GM12878 (cell line): ENCODE measurements at regions not wholly inside any gene's neighbourhood (a gene's known extent, or its start where the extent isn't known, plus 50 kb on each side); places are given as distances from the start of the nearest gene placed in this dataset.

ENCODE experiments used
- ATAC-seq: fragments of 200-7000 bp; cut with Tn5 transposase; 3 replicates; pipeline ENCODE4 v1.9.1; 2020; ENCODE audit warnings: mild to moderate bottlenecking, moderate library complexity
- BruUV-seq: library from RNA; stranded (reverse); fragments of 400-500 nt; replicated peaks from 2 replicates; lab custom pipeline; 2021; lab: Mats Ljungman, UMichigan
- CTCF ChIA-PET: fragments of 300-600 bp; sonication (Branson Sonifier 250); formaldehyde crosslinking; extraction: SDS; loops from one replicate; lab custom pipeline; 2021; ENCODE audit warnings: inconsistent platforms; lab: Yijun Ruan, JAX
- POLR2A ChIA-PET: fragments of 350-600 bp; formaldehyde crosslinking; extraction: SDS; loops from one replicate; lab custom pipeline; 2021; ENCODE audit warnings: inconsistent platforms; lab: Charles Lee
- RAD21 ChIA-PET: fragments of 300-600 bp; sonication (Branson Sonifier 250); formaldehyde crosslinking; loops from one replicate; lab custom pipeline; 2023; ENCODE audit warnings: antibody characterized with exemption; ENCODE audit not compliant: unreplicated experiment; lab: Charles Lee
- SMC1A ChIA-PET: fragments of 300-600 bp; sonication (Branson Sonifier 250); formaldehyde crosslinking; loops from one replicate; lab custom pipeline; 2023; ENCODE audit not compliant: unreplicated experiment, uncharacterized antibody; lab: Charles Lee
- DNase-seq: peaks from one replicate; pipeline ENCODE4 v3.0.0-alpha.2; 2011; ENCODE audit warnings: low read depth, low spot score
- FAIRE-seq: peaks from 3 replicates; lab custom pipeline; 2011; peaks lifted over from hg19 to GRCh38; lab: Jason Lieb, UNC
- H2AFZ ChIP-seq: 2 replicates; pipeline ENCODE4 v1.6.0; 2011; ENCODE audit warnings: low read depth, low read length, control low read depth; ENCODE audit not compliant: control insufficient read depth
- H3K27ac ChIP-seq: 2 replicates; pipeline ENCODE4 v1.5.1; 2011; ENCODE audit warnings: control low read depth; ENCODE audit not compliant: control insufficient read depth, insufficient read depth
- H3K27me3 ChIP-seq, 2 experiments: replicated peaks in 1 of 2; 2 replicates each; pipeline versions ENCODE4 v1.6.0 to v1.6.1; 2011; ENCODE audit warnings: low read length in 1 of 2; ENCODE audit not compliant: control insufficient read depth in 2 of 2, insufficient read depth in 2 of 2
- H3K36me3 ChIP-seq, 2 experiments: 2 replicates each; pipeline ENCODE4 v1.5.1; 2011; ENCODE audit warnings: low read length in 1 of 2; ENCODE audit not compliant: control insufficient read depth in 2 of 2, insufficient read depth in 2 of 2
- H3K4me1 ChIP-seq: 2 replicates; pipeline ENCODE4 v1.6.1; 2011; ENCODE audit warnings: mild to moderate bottlenecking, low read length, moderate library complexity, mixed read lengths; ENCODE audit not compliant: control insufficient read depth, insufficient read depth
- H3K4me2 ChIP-seq: 2 replicates; pipeline ENCODE4 v1.6.0; 2011; ENCODE audit warnings: control low read depth; ENCODE audit not compliant: control insufficient read depth, insufficient read depth
- H3K4me3 ChIP-seq: fragments of 200-600 bp; sonication (generic); 2 replicates; pipeline ENCODE4 v1.5.1; 2016
- H3K79me2 ChIP-seq: 2 replicates; pipeline ENCODE4 v1.6.0; 2011; ENCODE audit warnings: low read length; ENCODE audit not compliant: control insufficient read depth, insufficient read depth
- H3K9ac ChIP-seq: 2 replicates; pipeline ENCODE4 v1.8.0; 2011; ENCODE audit warnings: low read length, control low read depth, mixed read lengths; ENCODE audit not compliant: control insufficient read depth, insufficient read depth
- H3K9me3 ChIP-seq: replicated peaks from 3 replicates; pipeline ENCODE4 v1.5.1; 2011; ENCODE audit warnings: mild to moderate bottlenecking, low read length; ENCODE audit not compliant: control insufficient read depth, insufficient read depth
- H4K20me1 ChIP-seq: 2 replicates; pipeline ENCODE4 v1.6.0; 2011; ENCODE audit not compliant: control insufficient read depth, insufficient read depth
- ATF3 ChIP-seq: IDR thresholded peaks from 2 replicates; pipeline ENCODE4 v1.6.1; 2011; ENCODE audit warnings: low read depth, mild to moderate bottlenecking, low read length, moderate library complexity, borderline replicate concordance; ENCODE audit errors: extremely low read depth
- CREM ChIP-seq: IDR thresholded peaks from 2 replicates; pipeline ENCODE4 v1.6.1; 2014; ENCODE audit warnings: antibody characterized with exemption, low read depth
- CUX1 ChIP-seq: IDR thresholded peaks from 2 replicates; pipeline ENCODE4 v1.6.1; 2012; ENCODE audit warnings: improper control_type of control experiment, low read depth, low read length; ENCODE audit not compliant: insufficient replicate concordance
- EED ChIP-seq: sonication (generic); IDR thresholded peaks from 2 replicates; pipeline ENCODE4 v1.6.1; 2016; ENCODE audit warnings: antibody characterized with exemption, low read depth
- FOXK2 ChIP-seq: fragments of 450-650 bp; IDR thresholded peaks from 2 replicates; pipeline ENCODE4 v1.6.1; 2017; ENCODE audit warnings: mild to moderate bottlenecking, moderate library complexity
- GATAD2B ChIP-seq: fragments of 450-650 bp; conservative IDR thresholded peaks from 2 replicates; pipeline ENCODE4 v1.6.1; 2017; ENCODE audit warnings: low read depth, mild to moderate bottlenecking, moderate library complexity
- IRF4 ChIP-seq: IDR thresholded peaks from 2 replicates; pipeline ENCODE4 v1.6.1; 2011; ENCODE audit warnings: low read depth, low read length
- LARP7 ChIP-seq: fragments of 450-650 bp; IDR thresholded peaks from 2 replicates; pipeline ENCODE4 v1.6.1; 2017; ENCODE audit warnings: mild to moderate bottlenecking
- MAX ChIP-seq: IDR thresholded peaks from 2 replicates; pipeline ENCODE4 v1.6.1; 2012; ENCODE audit warnings: low read depth, low read length, improper control_type of control experiment
- PAX8 ChIP-seq: fragments of 450-650 bp; IDR thresholded peaks from 2 replicates; pipeline ENCODE4 v1.6.1; 2017; ENCODE audit warnings: mild to moderate bottlenecking, moderate library complexity
- POLR2AphosphoS2 ChIP-seq: IDR thresholded peaks from 2 replicates; pipeline ENCODE4 v1.6.1; 2011; ENCODE audit warnings: low read depth, mild to moderate bottlenecking, low read length, improper control_type of control experiment, moderate library complexity
- POLR2AphosphoS5 ChIP-seq: IDR thresholded peaks from 2 replicates; pipeline ENCODE4 v1.6.1; 2011; ENCODE audit warnings: mild to moderate bottlenecking, low read length, inconsistent platforms
- STAT1 ChIP-seq: fragments of 450-650 bp; conservative IDR thresholded peaks from 2 replicates; pipeline ENCODE4 v1.6.1; 2014; ENCODE audit warnings: antibody characterized with exemption, mild to moderate bottlenecking
- USF1 ChIP-seq: IDR thresholded peaks from 2 replicates; pipeline ENCODE4 v1.6.1; 2011; ENCODE audit warnings: borderline replicate concordance, low read depth, mild to moderate bottlenecking, moderate library complexity, mixed read lengths, low read length; ENCODE audit not compliant: insufficient read depth; ENCODE audit errors: extremely low read length
- YY1 ChIP-seq: IDR thresholded peaks from 2 replicates; pipeline ENCODE4 v1.6.1; 2011; ENCODE audit warnings: low read depth, mild to moderate bottlenecking, low read length
- ZBTB4 ChIP-seq: fragments of 450-650 bp; formaldehyde crosslinking; IDR thresholded peaks from 2 replicates; pipeline ENCODE4 v1.4.0; 2022; ENCODE audit warnings: mild to moderate bottlenecking, moderate library complexity
- ZNF622 ChIP-seq: fragments of 450-650 bp; IDR thresholded peaks from 2 replicates; pipeline ENCODE4 v1.6.1; 2017; ENCODE audit warnings: mild to moderate bottlenecking, inconsistent platforms
- WGBS: methylation state at CpG from one replicate; pipeline ENCODE4 v1.1.6; 2016; ENCODE audit warnings: low lambda C conversion rate; ENCODE audit not compliant: insufficient replicate concordance, insufficient coverage; ENCODE audit errors: missing lambda C conversion rate; 5-methylcytosine and 5-hydroxymethylcytosine counted together
- in situ Hi-C: fragments of 300-500 bp; cut with MboI; formaldehyde crosslinking; loops from 9 replicates; pipeline ENCODE4 v1.14.3; 2018; ENCODE audit warnings: mixed read lengths
- intact Hi-C: fragments of 100-400 bp; cut with micrococcal nuclease; formaldehyde crosslinking; loops from one replicate; pipeline ENCODE4 v1.14.2; 2022; ENCODE audit not compliant: unreplicated experiment

- H4K20me1 ChIP-seq, result no peaks in the 10 kb centered on the region
- H3K27me3 ChIP-seq, result no peaks in the 10 kb centered on the region; a peak in 1 of 4 replicates
- DNase-seq, result no peak
- no peaks in the 10 kb centered on the region for H3K9me3 ChIP-seq
- no peak for ATAC-seq
- CTCF ChIA-PET, result no interaction called here
- H3K79me2 ChIP-seq, result no peaks in the 10 kb centered on the region
- H3K36me3 ChIP-seq, result no peaks in the 10 kb centered on the region
- intact Hi-C loops, result no loop called here
- H3K4me3 ChIP-seq, result no peak overlapping the region
- TF ChIP-seq IRF4, result no peak
- TF ChIP-seq USF1, result no peak
- TF ChIP-seq POLR2AphosphoS2, result no peak
- no peak for TF ChIP-seq EED
- TF ChIP-seq GATAD2B, result no peak
- TF ChIP-seq CREM, result no peak
- no peak for TF ChIP-seq MAX
- no peak for TF ChIP-seq ZBTB4
- no peak for TF ChIP-seq PAX8
- TF ChIP-seq STAT1, result no peak
- no peak for TF ChIP-seq POLR2AphosphoS5
- no peak for TF ChIP-seq CUX1
- TF ChIP-seq ATF3, result no peak
- TF ChIP-seq FOXK2, result no peak
- TF ChIP-seq YY1, result no peak
- no peak for TF ChIP-seq LARP7
- no peak for TF ChIP-seq ZNF622
- H3K9ac ChIP-seq, result no peak overlapping the region
- WGBS, result 31% methylated on average over 4 of the region's 4 CpGs
- no peak for FAIRE-seq
- SMC1A ChIA-PET, result no interaction called here
- H3K4me2 ChIP-seq, result no peak overlapping the region
- RAD21 ChIA-PET, result interaction anchor here (0.7 kb wide), 1 partner anchor 404 kb away, joined by 3 read pairs; no protein-coding TSS in a partner anchor
- H3K27ac ChIP-seq, result no peak overlapping the region
- in situ Hi-C loops, result no loop called here
- H3K4me1 ChIP-seq, result no peaks in the 10 kb centered on the region
- BruUV-seq, result no TSS peak
- POLR2A ChIA-PET, result interaction anchor here (0.6 kb wide), 1 partner anchor 330 kb away, joined by 7 read pairs; no protein-coding TSS in a partner anchor
- H2AFZ ChIP-seq, result no peak overlapping the region
Measured at GRCh38 chr6:134809130-134809529, 140.8 kb downstream of the ALDH8A1 start.
